ENCODE measurements at regions not wholly inside any gene's neighbourhood (a gene's known extent, or its start where the extent isn't known, plus 50 kb on each side); places are given as distances from the start of the nearest gene placed in this dataset.

DNA sequence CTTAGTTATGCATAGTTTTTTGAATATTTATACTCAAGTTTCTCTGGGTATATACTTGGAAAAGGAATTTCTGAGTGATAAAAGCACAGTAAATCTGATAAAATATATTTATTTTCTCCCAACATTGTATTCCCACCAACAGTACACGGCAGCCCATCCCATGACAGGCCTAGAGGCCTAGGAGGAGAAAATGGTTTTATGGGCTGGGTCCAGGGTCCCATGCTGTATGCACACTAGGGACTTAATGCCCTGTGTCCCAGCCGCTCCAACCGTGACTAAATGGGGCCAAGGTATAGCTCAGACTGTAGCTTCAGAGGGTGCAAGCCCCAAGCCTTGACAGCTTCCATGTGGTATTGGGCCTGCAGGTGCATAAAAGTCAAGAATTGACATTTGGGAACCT, 1007.7 kb downstream of the DSC3 start:
- Histone ChIP-seq H3K79me2 (no peaks in the 10 kb centered on the region), H3K4me1 (ENCODE audit: insufficient read depth) (no peaks in the 10 kb centered on the region), H3K9me2 (replicated peaks; ENCODE audit: insufficient read depth) (no peaks in the 10 kb centered on the region), H3K27ac (no peak overlapping the region), H3K27me3 (no peaks in the 10 kb centered on the region), H3K4me3 (no peak overlapping the region), H4K20me1 (ENCODE audit: insufficient read depth, poor library complexity, severe bottlenecking) (no peaks in the 10 kb centered on the region), H3K36me3 (replicated peaks; ENCODE audit: insufficient read depth, low read depth) (no peaks in the 10 kb centered on the region), H3K9me3 (ENCODE audit: low read depth) (no peaks in the 10 kb centered on the region), H2AFZ (no peak overlapping the region), H3K4me2 (no peak overlapping the region)
- DNase-seq (ENCODE audit: low spot score): no peak
- no peak for TF ChIP-seq EZH2 (IDR thresholded peaks at IDR 0.05; ENCODE audit: borderline replicate concordance)
- TF ChIP-seq, protein P1, sequence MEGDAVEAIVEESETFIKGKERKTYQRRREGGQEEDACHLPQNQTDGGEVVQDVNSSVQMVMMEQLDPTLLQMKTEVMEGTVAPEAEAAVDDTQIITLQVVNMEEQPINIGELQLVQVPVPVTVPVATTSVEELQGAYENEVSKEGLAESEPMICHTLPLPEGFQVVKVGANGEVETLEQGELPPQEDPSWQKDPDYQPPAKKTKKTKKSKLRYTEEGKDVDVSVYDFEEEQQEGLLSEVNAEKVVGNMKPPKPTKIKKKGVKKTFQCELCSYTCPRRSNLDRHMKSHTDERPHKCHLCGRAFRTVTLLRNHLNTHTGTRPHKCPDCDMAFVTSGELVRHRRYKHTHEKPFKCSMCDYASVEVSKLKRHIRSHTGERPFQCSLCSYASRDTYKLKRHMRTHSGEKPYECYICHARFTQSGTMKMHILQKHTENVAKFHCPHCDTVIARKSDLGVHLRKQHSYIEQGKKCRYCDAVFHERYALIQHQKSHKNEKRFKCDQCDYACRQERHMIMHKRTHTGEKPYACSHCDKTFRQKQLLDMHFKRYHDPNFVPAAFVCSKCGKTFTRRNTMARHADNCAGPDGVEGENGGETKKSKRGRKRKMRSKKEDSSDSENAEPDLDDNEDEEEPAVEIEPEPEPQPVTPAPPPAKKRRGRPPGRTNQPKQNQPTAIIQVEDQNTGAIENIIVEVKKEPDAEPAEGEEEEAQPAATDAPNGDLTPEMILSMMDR (IDR thresholded peaks at IDR 0.05; ENCODE audit: poor library complexity): no peak
- no peak for TF ChIP-seq EZH2phosphoT487 (IDR thresholded peaks at IDR 0.05; ENCODE audit: low read depth, severe bottlenecking, unreplicated experiment)
- WGBS (ENCODE audit: low lambda C conversion rate, missing lambda C conversion rate): 79% methylated on average over 3 of the region's 3 CpGs

DNA sequence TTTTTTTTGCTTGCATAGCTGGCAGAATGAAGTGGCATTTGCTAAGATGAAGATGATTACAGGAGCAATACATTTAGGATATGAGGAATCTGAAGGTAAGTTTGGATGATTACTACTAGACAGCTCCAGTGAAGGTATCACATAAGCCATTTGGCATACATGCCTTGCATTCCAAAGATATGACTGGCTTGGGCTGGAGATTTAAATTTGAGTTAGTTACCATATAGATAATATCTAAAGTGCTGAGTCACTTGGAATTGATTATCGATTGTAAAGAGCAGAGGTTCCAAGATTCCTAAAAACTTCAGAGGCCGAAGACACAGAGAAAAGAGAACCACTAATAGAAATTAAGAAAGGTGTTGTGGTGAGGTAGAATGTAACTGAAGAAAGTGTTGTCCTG, 1026.4 kb downstream of the DSC3 start:
- Histone ChIP-seq H3K36me3 (replicated peaks; ENCODE audit: insufficient read depth, low read depth) (no peaks in the 10 kb centered on the region), H3K4me1 (ENCODE audit: insufficient read depth) (no peaks in the 10 kb centered on the region), H3K27ac (no peak overlapping the region), H4K20me1 (ENCODE audit: insufficient read depth, poor library complexity, severe bottlenecking) (no peaks in the 10 kb centered on the region), H3K4me3 (no peak overlapping the region), H3K4me2 (no peak overlapping the region), H3K9me3 (ENCODE audit: low read depth) (no peaks in the 10 kb centered on the region), H3K79me2 (no peaks in the 10 kb centered on the region), H3K9me2 (replicated peaks; ENCODE audit: insufficient read depth) (no peaks in the 10 kb centered on the region), H2AFZ (no peak overlapping the region), H3K27me3 (no peaks in the 10 kb centered on the region)
- no peak for DNase-seq (ENCODE audit: low spot score)
- WGBS (ENCODE audit: low lambda C conversion rate, missing lambda C conversion rate): 60% methylated on average over 2 of the region's 2 CpGs
- TF ChIP-seq EZH2 (IDR thresholded peaks at IDR 0.05; ENCODE audit: borderline replicate concordance): no peak
- TF ChIP-seq EZH2phosphoT487 (IDR thresholded peaks at IDR 0.05; ENCODE audit: low read depth, severe bottlenecking, unreplicated experiment): no peak
- TF ChIP-seq, protein P1 (IDR thresholded peaks at IDR 0.05; ENCODE audit: poor library complexity): no peak

DNA sequence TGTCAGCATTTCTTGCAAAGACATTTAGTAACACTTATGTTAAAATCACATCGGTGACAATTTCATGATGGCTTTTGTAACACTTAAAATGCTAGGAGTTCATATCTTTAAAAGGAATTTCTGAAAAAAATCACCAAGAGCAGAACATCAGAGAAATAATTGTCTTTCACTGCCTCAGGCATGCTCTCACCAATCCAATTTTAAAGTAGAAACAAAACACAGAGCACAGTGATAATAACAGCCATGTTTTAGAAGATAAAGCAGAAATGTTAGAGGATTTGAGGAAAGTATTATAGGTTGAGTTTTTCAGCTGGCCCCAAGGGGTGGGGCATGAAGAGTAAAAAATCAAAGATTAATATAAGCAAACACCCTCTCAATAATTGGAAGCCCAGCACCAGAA, 1037.6 kb downstream of the DSC3 start:
- Histone ChIP-seq H3K4me2 (no peak overlapping the region), H3K36me3 (replicated peaks; ENCODE audit: insufficient read depth, low read depth) (no peaks in the 10 kb centered on the region), H3K27me3 (no peaks in the 10 kb centered on the region), H2AFZ (no peak overlapping the region), H3K9me3 (ENCODE audit: low read depth) (no peaks in the 10 kb centered on the region), H3K79me2 (no peaks in the 10 kb centered on the region), H4K20me1 (ENCODE audit: insufficient read depth, poor library complexity, severe bottlenecking) (no peaks in the 10 kb centered on the region), H3K4me3 (no peak overlapping the region), H3K9me2 (replicated peaks; ENCODE audit: insufficient read depth) (no peaks in the 10 kb centered on the region), H3K4me1 (ENCODE audit: insufficient read depth) (no peaks in the 10 kb centered on the region), H3K27ac (no peak overlapping the region)
- TF ChIP-seq EZH2phosphoT487 (IDR thresholded peaks at IDR 0.05; ENCODE audit: low read depth, severe bottlenecking, unreplicated experiment) (no peak), EZH2 (IDR thresholded peaks at IDR 0.05; ENCODE audit: borderline replicate concordance) (no peak)
- TF ChIP-seq, protein P1 (IDR thresholded peaks at IDR 0.05; ENCODE audit: poor library complexity): no peak
- DNase-seq (ENCODE audit: low spot score): no peak
- 79% methylated on average over 1 of the region's 1 CpG for WGBS (ENCODE audit: low lambda C conversion rate, missing lambda C conversion rate)

DNA sequence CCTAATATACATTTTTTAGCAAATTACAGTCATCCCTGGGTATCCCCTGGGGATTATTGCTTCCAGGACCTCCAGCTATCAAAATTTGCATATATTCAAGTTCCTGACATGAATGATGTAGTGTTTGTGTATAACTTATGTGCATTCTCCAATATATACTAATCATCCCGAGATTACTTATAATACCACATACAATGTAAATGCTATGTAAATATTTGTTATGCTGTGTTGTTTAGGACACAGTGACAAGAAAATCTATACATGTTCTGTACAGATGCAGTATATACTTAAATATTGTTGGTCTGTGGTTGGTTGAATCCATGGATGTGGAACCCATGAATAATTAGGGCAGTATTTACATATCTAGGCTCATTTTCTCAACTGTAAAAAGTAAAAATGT, 1060.3 kb downstream of the DSC3 start:
- DNase-seq (ENCODE audit: low spot score): no peak
- Histone ChIP-seq H4K20me1 (ENCODE audit: insufficient read depth, poor library complexity, severe bottlenecking) (no peaks in the 10 kb centered on the region), H3K36me3 (replicated peaks; ENCODE audit: insufficient read depth, low read depth) (no peaks in the 10 kb centered on the region), H2AFZ (no peak overlapping the region), H3K9me2 (replicated peaks; ENCODE audit: insufficient read depth) (no peaks in the 10 kb centered on the region), H3K27me3 (no peaks in the 10 kb centered on the region), H3K4me1 (ENCODE audit: insufficient read depth) (no peaks in the 10 kb centered on the region), H3K79me2 (no peaks in the 10 kb centered on the region), H3K27ac (no peak overlapping the region), H3K4me2 (no peak overlapping the region), H3K9me3 (ENCODE audit: low read depth) (no peaks in the 10 kb centered on the region), H3K4me3 (no peak overlapping the region)
- 73% methylated on average over 1 of the region's 1 CpG for WGBS (ENCODE audit: low lambda C conversion rate, missing lambda C conversion rate)
- no peak for TF ChIP-seq EZH2phosphoT487 (IDR thresholded peaks at IDR 0.05; ENCODE audit: low read depth, severe bottlenecking, unreplicated experiment)
- no peak for TF ChIP-seq EZH2 (IDR thresholded peaks at IDR 0.05; ENCODE audit: borderline replicate concordance)
- TF ChIP-seq, protein P1 (IDR thresholded peaks at IDR 0.05; ENCODE audit: poor library complexity): no peak

All from hepatocyte (in vitro differentiated cells).